B cell (primary cell): ENCODE measurements at regions not wholly inside any gene's neighbourhood (a gene's known extent, or its start where the extent isn't known, plus 50 kb on each side); places are given as distances from the start of the nearest gene placed in this dataset.

Experiments
- CTCF ChIP-seq: fragments of 200-600 bp; IDR thresholded peaks from one replicate; pipeline ENCODE4 v1.8.0; 2022; ENCODE audit warnings: antibody characterized with exemption, mild to moderate bottlenecking
- EZH2 ChIP-seq: IDR thresholded peaks from 2 replicates; pipeline ENCODE4 v1.6.1; 2012; ENCODE audit warnings: borderline replicate concordance, low read depth, mild to moderate bottlenecking, moderate library complexity, low read length; ENCODE audit not compliant: insufficient read depth, poor library complexity, severe bottlenecking

GRCh38 chr2:188746727-188747126 is 227.4 kb upstream of the COL3A1 start:
- no peak for TF ChIP-seq CTCF
- no peak for TF ChIP-seq EZH2
